ENCODE measurements at regions not wholly inside any gene's neighbourhood (a gene's known extent, or its start where the extent isn't known, plus 50 kb on each side); places are given as distances from the start of the nearest gene placed in this dataset.

DNA sequence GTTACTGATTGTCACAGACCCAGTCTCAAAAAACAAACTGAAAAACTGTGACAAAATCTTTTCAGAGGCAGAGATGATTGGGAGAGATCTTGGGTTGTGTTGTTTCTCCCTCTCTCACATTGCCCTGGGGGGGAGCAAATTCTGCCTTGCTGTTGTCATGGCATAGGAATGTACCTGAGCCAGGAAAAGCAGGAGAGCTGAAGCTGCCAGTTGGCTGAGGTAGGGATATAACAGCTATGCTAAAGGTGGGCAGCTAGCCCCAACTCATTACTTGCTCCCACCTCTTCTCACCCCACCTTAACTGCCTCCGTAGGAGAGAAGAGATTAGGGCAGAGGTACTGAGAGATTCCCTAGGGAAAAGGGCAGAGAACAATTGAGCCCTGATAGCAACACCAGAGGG, 299.3 kb downstream of the OSR1 start:
- no peak overlapping the region for H3K9ac ChIP-seq (replicated peaks; ENCODE audit: extremely low read depth, insufficient read depth, low read length)
- H4K20me1 ChIP-seq (replicated peaks; ENCODE audit: control insufficient read depth, extremely low read depth, insufficient read depth, low read length): no peaks in the 10 kb centered on the region
- ChIA-PET POLR2A (no interaction called here), CTCF (no interaction called here)
- no peak overlapping the region for H2AFZ ChIP-seq (ENCODE audit: low read depth, low read length)
- intact Hi-C loops (cut with micrococcal nuclease): no loop called here
- H3K4me2 ChIP-seq (ENCODE audit: insufficient read depth, low read length): no peak overlapping the region
- H3K27me3 ChIP-seq (ENCODE audit: control insufficient read depth in 2 of 2, insufficient read depth in 2 of 2, low read length in 2 of 2): no peaks in the 10 kb centered on the region
- no peak overlapping the region for H3K4me3 ChIP-seq (replicated peaks in 1 of 3; ENCODE audit: insufficient read depth in 1 of 3, low read depth in 1 of 3, low read length in 3 of 3)
- no peak overlapping the region for H3K27ac ChIP-seq (ENCODE audit: insufficient read depth, low read depth, low read length)
- no peaks in the 10 kb centered on the region for H3K4me1 ChIP-seq (ENCODE audit: control insufficient read depth, extremely low read depth, insufficient read depth, low read length)
- BruUV-seq (replicated peaks): no TSS peak
- H3K9me1 ChIP-seq (replicated peaks; ENCODE audit: control insufficient read depth, extremely low read depth, insufficient read depth, low read length): no peaks in the 10 kb centered on the region
- FAIRE-seq: no peak
- no peaks in the 10 kb centered on the region for H3K36me3 ChIP-seq (ENCODE audit: control insufficient read depth in 2 of 2, extremely low read depth in 1 of 2, insufficient read depth in 2 of 2, low read length in 2 of 2)
- dilution Hi-C loops (cut with MboI; ENCODE audit: extremely low pct_ligation_motif_present, low sequenced_read_pairs): no loop called here
- DNase-seq (ENCODE audit: low read depth, low spot score): no peak
- no peaks in the 10 kb centered on the region for H3K79me2 ChIP-seq (ENCODE audit: control insufficient read depth, insufficient read depth, low read length)
- H3K9me3 ChIP-seq (replicated peaks; ENCODE audit: control insufficient read depth, insufficient read depth, low read length): no peaks in the 10 kb centered on the region
- no peak for TF ChIP-seq POLR2AphosphoS5 (IDR thresholded peaks at IDR 0.05; ENCODE audit: insufficient read depth, low read depth, low read length)
- TF ChIP-seq GATA2 (IDR thresholded peaks at IDR 0.05; ENCODE audit: insufficient read depth, insufficient read length, low read depth, low read length): no peak
- no peak for TF ChIP-seq MYC (IDR thresholded peaks at IDR 0.05; ENCODE audit: low read depth, low read length)

DNA sequence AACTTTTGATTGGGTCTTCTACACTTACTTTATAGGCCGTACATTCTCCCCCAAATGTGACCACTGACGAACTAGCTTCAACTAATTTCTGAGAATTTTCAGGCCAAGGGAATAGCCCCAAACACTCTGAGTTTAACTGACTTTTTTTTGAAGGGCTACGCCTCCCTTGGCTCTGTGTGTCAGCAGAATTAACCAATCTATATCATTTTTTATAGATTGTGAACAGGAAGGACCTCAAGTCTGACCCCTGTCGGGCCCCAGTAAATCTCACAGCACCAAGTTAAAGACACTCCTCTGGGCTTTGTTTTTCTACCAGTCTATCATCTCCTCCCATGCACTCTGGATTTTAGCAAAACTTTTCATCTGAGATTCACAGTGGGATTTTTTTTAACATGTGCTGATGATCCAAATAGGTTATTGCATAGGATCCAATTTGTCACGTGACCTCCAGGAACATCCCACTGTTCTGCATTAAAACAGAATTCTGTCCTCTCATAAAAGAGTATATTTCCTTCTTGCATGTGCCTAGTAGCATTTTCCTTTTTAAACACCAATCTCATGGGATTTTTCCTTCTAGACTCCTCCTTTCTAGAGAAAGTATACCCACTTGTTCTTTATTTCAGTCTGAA, 307.1 kb downstream of the OSR1 start:
- FAIRE-seq (no peak), DNase-seq (ENCODE audit: low read depth, low spot score) (no peak)
- no TSS peak for BruUV-seq (replicated peaks)
- dilution Hi-C loops (cut with MboI; ENCODE audit: extremely low pct_ligation_motif_present, low sequenced_read_pairs): no loop called here
- Histone ChIP-seq H3K9ac (replicated peaks; ENCODE audit: extremely low read depth, insufficient read depth, low read length) (no peak overlapping the region), H3K9me1 (replicated peaks; ENCODE audit: control insufficient read depth, extremely low read depth, insufficient read depth, low read length) (no peaks in the 10 kb centered on the region), H3K9me3 (replicated peaks; ENCODE audit: control insufficient read depth, insufficient read depth, low read length) (no peaks in the 10 kb centered on the region), H3K79me2 (ENCODE audit: control insufficient read depth, insufficient read depth, low read length) (no peaks in the 10 kb centered on the region), H3K27ac (ENCODE audit: insufficient read depth, low read depth, low read length) (no peak overlapping the region), H3K27me3 (ENCODE audit: control insufficient read depth in 2 of 2, insufficient read depth in 2 of 2, low read length in 2 of 2) (no peaks in the 10 kb centered on the region), H4K20me1 (replicated peaks; ENCODE audit: control insufficient read depth, extremely low read depth, insufficient read depth, low read length) (no peaks in the 10 kb centered on the region), H3K36me3 (ENCODE audit: control insufficient read depth in 2 of 2, extremely low read depth in 1 of 2, insufficient read depth in 2 of 2, low read length in 2 of 2) (no peaks in the 10 kb centered on the region), H3K4me3 (replicated peaks in 1 of 3; ENCODE audit: insufficient read depth in 1 of 3, low read depth in 1 of 3, low read length in 3 of 3) (no peak overlapping the region), H2AFZ (ENCODE audit: low read depth, low read length) (no peak overlapping the region), H3K4me1 (ENCODE audit: control insufficient read depth, extremely low read depth, insufficient read depth, low read length) (no peaks in the 10 kb centered on the region), H3K4me2 (ENCODE audit: insufficient read depth, low read length) (no peak overlapping the region)
- intact Hi-C loops (cut with micrococcal nuclease): loop anchor here (1.0 kb wide), 1 partner anchor 531 kb away; no protein-coding TSS in a partner anchor
- POLR2A ChIA-PET: no interaction called here
- TF ChIP-seq POLR2AphosphoS5 (IDR thresholded peaks at IDR 0.05; ENCODE audit: insufficient read depth, low read depth, low read length): no peak
- no peak for TF ChIP-seq JUN (IDR thresholded peaks at IDR 0.05; ENCODE audit: borderline replicate concordance, insufficient read depth, insufficient read length, low read depth)
- no peak for TF ChIP-seq GATA2 (IDR thresholded peaks at IDR 0.05; ENCODE audit: insufficient read depth, insufficient read length, low read depth, low read length)
- TF ChIP-seq POLR2A (IDR thresholded peaks at IDR 0.05; ENCODE audit: low read depth, low read length): no peak
- TF ChIP-seq, protein P1, sequence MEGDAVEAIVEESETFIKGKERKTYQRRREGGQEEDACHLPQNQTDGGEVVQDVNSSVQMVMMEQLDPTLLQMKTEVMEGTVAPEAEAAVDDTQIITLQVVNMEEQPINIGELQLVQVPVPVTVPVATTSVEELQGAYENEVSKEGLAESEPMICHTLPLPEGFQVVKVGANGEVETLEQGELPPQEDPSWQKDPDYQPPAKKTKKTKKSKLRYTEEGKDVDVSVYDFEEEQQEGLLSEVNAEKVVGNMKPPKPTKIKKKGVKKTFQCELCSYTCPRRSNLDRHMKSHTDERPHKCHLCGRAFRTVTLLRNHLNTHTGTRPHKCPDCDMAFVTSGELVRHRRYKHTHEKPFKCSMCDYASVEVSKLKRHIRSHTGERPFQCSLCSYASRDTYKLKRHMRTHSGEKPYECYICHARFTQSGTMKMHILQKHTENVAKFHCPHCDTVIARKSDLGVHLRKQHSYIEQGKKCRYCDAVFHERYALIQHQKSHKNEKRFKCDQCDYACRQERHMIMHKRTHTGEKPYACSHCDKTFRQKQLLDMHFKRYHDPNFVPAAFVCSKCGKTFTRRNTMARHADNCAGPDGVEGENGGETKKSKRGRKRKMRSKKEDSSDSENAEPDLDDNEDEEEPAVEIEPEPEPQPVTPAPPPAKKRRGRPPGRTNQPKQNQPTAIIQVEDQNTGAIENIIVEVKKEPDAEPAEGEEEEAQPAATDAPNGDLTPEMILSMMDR (IDR thresholded peaks at IDR 0.05; ENCODE audit: extremely low read depth in 1 of 2, insufficient read depth in 1 of 2, low read depth in 1 of 2, low read length in 2 of 2): no peak
- no peak for TF ChIP-seq FOS (IDR thresholded peaks at IDR 0.05; ENCODE audit: borderline replicate concordance, insufficient read depth, low read length)
- TF ChIP-seq EZH2 (IDR thresholded peaks at IDR 0.05; ENCODE audit: borderline replicate concordance, low read depth, low read length, severe bottlenecking): no peak
- CTCF ChIA-PET: no interaction called here

Data from endothelial cell of umbilical vein (primary cell).